GM06990 (cell line): ENCODE measurements at regions not wholly inside any gene's neighbourhood (a gene's known extent, or its start where the extent isn't known, plus 50 kb on each side); places are given as distances from the start of the nearest gene placed in this dataset.

Source experiments
- DNase-seq: peaks from one replicate; pipeline ENCODE4 v3.0.0-alpha.2; 2011; ENCODE audit not compliant: insufficient read length; ENCODE audit errors: extremely low read depth
- H3K27me3 ChIP-seq: replicated peaks from 2 replicates; pipeline ENCODE4 v1.6.0; 2011; ENCODE audit warnings: low read length; ENCODE audit not compliant: control insufficient read depth, insufficient read depth
- H3K36me3 ChIP-seq: 2 replicates; pipeline ENCODE4 v1.5.1; 2011; ENCODE audit warnings: low read length; ENCODE audit not compliant: control insufficient read depth, insufficient read depth
- H3K4me3 ChIP-seq: replicated peaks from 2 replicates; pipeline ENCODE4 v1.5.1; 2011; ENCODE audit warnings: low read depth, mild to moderate bottlenecking, control low read depth, low read length
- CTCF ChIP-seq: IDR thresholded peaks from 2 replicates; pipeline ENCODE4 v1.5.1; 2011; ENCODE audit warnings: low read length, control low read depth, mild to moderate bottlenecking, inconsistent platforms; ENCODE audit not compliant: insufficient read depth, poor library complexity, severe bottlenecking

- TF ChIP-seq CTCF: no peak
- Histone ChIP-seq H3K27me3 (no peaks in the 10 kb centered on the region), H3K36me3 (no peaks in the 10 kb centered on the region), H3K4me3 (no peak overlapping the region)
- DNase-seq: no peak
Observed at GRCh38 chr15:46577767-46578166, 942.9 kb downstream of the SQOR start.

- H3K27me3 ChIP-seq: no peaks in the 10 kb centered on the region
- no peak for TF ChIP-seq CTCF
- no peak for DNase-seq
- H3K4me3 ChIP-seq: no peak overlapping the region
- H3K36me3 ChIP-seq: no peaks in the 10 kb centered on the region
Observed at GRCh38 chr15:46580487-46580886, 945.7 kb downstream of the SQOR start.

GRCh38 chr15:46580924-46581323 is 946.1 kb downstream of the SQOR start:
- Histone ChIP-seq H3K27me3 (no peaks in the 10 kb centered on the region), H3K4me3 (no peak overlapping the region), H3K36me3 (no peaks in the 10 kb centered on the region)
- TF ChIP-seq CTCF: no peak
- no peak for DNase-seq

- H3K27me3 ChIP-seq: no peaks in the 10 kb centered on the region
- no peak overlapping the region for H3K4me3 ChIP-seq
- H3K36me3 ChIP-seq: no peaks in the 10 kb centered on the region
- no peak for TF ChIP-seq CTCF
- no peak for DNase-seq
Observed at GRCh38 chr15:46589088-46589487, 954.3 kb downstream of the SQOR start.

- no peak for DNase-seq
- no peak for TF ChIP-seq CTCF
- Histone ChIP-seq H3K4me3 (no peak overlapping the region), H3K27me3 (no peaks in the 10 kb centered on the region), H3K36me3 (no peaks in the 10 kb centered on the region)
Observed at GRCh38 chr15:46591462-46591861, 956.6 kb downstream of the SQOR start.

GRCh38 chr15:46595016-46595415 is 960.2 kb downstream of the SQOR start:
- H3K4me3 ChIP-seq: no peak overlapping the region
- H3K36me3 ChIP-seq: no peaks in the 10 kb centered on the region
- no peak for DNase-seq
- no peaks in the 10 kb centered on the region for H3K27me3 ChIP-seq
- TF ChIP-seq CTCF: no peak
